ENCODE measurements at regions not wholly inside any gene's neighbourhood (a gene's known extent, or its start where the extent isn't known, plus 50 kb on each side); places are given as distances from the start of the nearest gene placed in this dataset.
"Not testable (repeated sequence)": the region's sequence is repeated elsewhere in the genome, so short reads cannot be mapped to it uniquely, and the experiment has no call there.

- intact Hi-C loops (cut with DNase I); DNase-seq: not testable (repeated sequence)
Observed at GRCh38 chr5:179399327-179399726, 54.1 kb upstream of the ADAMTS2 start.

GRCh38 chr5:179397516-179397915, 52.3 kb upstream of the ADAMTS2 start:
- ATAC-seq (ENCODE audit: poor library complexity) = no peak
- intact Hi-C loops (cut with DNase I) = no loop called here

More at GRCh38 chr5:179399327-179399726, 54.1 kb upstream of the ADAMTS2 start:
- not testable (repeated sequence) for ATAC-seq (ENCODE audit: poor library complexity)

More at GRCh38 chr5:179397516-179397915, 52.3 kb upstream of the ADAMTS2 start:
- DNase-seq = no peak
